ENCODE measurements at regions not wholly inside any gene's neighbourhood (a gene's known extent, or its start where the extent isn't known, plus 50 kb on each side); places are given as distances from the start of the nearest gene placed in this dataset.
"Not testable (repeated sequence)": the region's sequence is repeated elsewhere in the genome, so short reads cannot be mapped to it uniquely, and the experiment has no call there.

DNA sequence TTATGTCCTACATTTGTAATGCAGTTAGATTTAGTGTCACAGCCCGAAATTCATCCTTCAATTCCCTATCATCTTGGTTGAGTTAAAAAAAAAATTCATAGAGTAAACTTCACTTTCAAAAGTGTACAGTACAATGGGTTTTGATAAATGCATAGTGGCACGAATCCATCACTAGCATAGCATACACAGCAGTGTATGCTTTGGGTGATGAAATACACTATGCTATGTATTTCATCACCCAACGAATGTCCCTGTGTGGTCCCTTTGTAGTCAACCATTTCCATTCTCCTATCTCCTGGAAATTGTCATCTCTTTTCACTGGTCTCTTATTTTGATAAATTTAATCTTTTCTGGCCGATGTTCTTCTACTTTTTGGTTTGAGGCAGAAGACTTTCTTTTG is 129.4 kb upstream of the BASP1 start:
- no peak for DNase-seq

DNA sequence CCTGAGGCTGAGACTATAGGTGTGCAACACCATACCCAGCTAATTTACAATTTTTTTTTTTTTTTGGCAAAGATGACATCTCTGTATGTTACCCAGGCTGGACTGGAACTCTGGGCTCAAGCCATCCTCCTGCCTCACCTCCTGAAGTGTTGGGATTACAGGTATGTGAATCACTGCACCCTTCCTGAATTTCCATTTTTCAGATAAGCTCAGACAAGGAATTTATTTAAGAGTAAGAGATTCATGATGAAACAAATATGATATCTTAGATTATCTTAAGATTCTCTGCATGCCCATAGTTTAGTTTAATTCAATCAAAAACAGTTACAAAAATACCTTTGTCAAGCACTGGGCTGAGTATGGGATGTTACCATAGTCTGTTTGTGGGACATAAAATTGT is 128.4 kb upstream of the BASP1 start:
- DNase-seq, result no peak

DNA sequence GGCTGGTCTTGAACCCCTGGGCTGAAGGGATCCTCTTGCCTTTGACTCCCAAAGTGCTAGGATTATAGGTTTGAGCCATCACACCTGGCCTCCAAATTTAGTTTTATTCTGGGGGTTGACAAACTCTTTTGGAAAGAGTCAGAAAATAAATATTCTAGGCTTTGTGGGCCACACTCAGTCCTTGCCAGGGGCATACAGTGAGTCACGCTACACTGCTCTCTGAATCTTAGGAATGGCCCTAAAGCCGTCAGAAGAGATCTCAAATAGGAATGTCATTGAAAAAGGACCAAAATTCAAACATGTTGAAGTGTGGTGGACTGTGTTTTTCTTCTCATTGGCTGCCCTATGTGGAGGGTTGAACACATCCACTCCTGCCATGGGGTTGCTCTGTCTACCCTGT is 127.7 kb upstream of the BASP1 start:
- DNase-seq, result no peak

DNA sequence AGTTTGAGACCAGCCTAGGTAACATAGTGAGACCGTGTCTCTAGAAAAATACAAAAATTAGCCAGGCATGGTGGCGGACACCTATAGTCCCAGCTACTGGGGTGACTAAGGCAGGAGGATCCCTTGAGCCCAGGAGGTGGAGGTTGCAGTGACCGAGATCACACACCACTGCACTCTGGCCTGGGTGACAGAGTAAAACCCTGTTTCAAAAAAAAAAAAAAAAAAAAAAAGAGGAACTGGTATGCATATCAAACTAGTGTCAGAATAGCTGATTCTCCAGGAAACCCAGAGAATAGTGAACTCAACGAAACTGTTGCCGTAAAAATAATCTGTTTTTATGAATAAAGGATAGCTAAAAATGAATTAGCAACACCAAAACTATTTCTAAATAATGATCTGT is 126.6 kb upstream of the BASP1 start:
- no peak for DNase-seq

DNA sequence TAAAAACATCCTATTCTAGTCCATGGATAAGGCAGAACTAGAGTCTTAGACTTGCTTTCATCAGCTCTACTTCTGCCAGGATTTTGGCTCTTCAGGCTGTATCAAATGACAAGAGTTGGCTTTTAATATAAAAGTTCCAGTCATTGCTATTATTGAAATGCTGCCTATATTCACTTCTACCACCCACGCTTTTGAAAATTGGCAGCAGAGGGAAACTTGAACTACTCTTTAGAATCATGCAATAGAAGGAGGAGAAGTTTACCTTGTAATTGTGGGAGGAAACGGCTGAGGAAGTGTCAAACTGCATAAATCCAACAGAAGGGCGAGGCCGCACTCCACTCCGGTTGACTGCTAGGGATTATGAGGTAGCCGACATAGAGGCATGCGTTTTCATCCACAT is 122.6 kb upstream of the BASP1 start:
- DNase-seq, result no peak

DNA sequence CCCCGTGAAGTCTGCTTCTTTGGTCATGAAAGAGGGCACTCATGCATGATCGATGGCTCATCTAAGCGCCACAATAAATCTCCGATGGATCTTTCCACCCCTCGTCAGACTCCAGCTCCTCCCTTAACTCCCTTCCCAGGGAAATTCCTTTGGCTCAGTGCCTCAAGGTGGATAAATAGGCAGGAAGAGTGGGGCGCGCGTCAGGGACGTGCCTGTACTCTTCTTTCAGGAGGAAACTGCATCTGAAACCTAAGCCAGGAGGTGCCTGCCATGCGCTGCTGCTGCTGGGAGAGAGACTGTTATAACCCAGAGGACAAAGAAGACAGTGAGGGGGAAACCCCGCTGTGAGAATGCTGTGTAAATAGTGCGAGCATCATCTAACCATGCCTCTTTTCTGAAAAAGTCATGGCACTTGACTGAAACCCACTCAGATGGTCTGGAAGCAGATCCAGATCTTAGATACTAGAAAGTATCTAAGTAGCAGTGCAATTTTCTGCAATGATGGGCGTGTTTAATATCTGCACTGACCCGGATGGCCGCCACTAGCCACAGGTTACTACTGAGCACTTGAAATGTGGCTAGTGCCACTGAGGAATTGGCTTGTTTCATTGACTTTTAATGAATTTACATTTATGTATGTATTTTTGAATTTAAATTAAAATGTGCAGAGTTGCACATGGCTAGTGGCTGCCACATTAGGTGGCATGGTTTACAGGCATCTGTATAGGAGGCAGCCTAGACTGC is 120.3 kb upstream of the BASP1 start:
- no peak for DNase-seq

DNA sequence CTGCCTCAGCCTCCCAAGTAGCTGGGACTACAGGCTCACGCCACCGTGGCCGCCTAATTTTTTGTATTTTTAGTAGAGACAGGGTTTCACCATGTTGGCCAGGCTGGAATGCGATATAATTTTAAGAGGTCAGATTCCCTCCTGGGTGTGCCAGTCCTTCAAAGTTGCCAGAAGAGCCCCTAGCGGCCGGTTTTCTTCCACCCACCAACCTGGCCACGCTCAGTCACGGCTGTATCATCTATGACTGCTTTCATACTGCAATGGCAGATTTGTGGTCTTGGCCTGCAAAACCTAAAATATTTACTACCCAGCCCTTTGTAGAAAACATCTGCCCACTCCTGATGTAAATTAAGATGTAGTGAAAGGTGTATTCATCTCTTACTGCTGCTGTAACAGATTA is 117.5 kb upstream of the BASP1 start:
- no peak for DNase-seq

DNA sequence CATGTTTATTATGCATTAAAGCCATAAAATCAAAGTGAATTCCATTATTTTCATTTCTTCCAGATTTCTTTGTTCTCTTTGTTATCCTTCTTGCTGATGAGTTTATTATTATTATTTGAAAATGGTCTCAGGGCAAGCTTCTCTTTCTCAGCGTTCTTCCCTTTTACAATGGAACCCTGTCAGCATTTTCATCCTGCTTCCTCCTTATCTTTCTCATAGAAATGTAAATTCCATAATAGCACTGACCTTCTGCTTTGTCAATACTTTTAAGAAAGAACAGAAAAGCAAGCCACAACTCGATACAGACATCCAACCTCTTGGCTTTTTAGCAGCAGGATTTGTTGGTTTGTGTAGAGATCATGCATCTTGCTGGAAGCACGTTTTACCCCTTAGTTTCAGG is 114.0 kb upstream of the BASP1 start:
- DNase-seq, result no peak

DNA sequence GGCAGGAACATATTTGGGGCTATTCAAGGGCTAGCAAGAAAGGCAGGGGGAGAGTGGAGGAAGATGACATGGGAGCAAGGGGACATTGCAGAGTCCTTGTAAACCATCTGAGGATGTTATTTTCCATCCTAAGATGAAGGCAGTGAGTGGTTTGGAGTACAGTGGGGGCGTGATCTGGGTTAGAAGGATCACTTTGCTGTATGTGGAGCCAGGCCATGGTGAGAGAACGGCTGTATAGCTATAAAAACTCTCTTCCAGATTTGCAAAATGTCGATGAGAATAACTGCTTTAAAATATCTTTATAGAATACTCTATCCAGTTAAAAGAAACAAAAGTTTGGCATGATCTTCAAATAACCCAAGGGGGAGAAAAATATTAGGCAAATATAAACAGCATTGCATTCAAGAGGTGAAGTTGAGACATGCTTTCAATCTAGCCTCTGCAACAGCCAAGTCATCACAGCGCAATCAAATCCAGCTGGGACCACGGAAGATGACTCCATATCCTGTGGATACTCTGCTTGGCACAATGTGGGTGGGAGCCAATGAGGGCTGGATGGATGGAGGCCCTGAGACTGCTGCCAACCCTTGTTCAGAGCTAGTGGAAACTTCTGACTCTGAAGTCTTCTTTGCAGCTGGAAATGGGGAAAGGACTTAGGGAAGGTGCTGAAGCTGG is 111.5 kb upstream of the BASP1 start:
- no peak for DNase-seq

DNA sequence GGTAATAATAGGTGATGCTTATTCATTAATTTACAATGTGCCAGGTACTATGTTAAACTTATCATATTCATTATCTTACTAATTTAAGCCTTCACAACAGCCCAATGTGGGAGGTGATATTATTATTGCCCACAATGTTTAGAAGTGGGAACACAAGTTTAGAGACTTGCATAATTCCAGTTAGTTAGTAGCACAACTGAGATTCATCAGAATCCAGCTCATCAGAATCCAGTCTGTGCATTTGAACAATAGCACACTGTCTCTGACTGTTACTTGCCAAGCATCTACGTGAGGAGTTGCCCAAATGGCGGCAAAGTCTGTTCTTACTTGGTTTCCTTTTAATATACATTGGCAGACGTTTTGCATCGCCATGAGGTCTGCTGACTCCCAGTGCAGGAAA is 110.9 kb upstream of the BASP1 start:
- DNase-seq, result no peak

DNA sequence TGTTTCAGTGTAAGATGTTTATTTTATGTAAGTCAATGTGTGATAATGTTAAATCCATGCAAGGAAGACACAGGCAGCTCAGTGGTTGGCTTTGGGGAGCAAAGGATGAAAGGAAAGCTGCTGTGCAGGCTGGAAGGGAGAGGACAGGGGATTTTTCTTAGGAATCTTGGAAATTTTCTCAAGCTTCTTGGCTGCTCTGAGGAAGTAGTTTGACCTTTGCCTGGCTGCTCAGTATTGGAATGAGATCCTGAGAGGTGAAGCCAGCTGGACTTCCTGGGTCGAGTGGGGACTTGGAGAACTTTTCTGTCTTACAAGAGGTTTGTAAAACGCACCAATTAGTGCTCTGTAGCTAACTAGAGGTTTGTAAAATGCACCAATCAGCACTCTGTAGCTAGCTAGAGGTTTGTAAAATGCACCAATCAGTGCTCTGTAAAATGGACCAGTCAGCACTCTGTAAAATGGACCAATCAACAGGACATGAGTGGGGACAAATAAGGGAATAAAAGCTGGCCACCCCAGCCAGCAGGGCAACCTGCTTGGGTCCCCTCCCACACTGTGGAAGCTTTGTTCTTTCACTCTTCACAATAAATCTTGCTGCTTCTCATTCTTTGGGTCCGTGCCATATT is 105.2 kb upstream of the BASP1 start:
- not testable (repeated sequence) for DNase-seq

DNA sequence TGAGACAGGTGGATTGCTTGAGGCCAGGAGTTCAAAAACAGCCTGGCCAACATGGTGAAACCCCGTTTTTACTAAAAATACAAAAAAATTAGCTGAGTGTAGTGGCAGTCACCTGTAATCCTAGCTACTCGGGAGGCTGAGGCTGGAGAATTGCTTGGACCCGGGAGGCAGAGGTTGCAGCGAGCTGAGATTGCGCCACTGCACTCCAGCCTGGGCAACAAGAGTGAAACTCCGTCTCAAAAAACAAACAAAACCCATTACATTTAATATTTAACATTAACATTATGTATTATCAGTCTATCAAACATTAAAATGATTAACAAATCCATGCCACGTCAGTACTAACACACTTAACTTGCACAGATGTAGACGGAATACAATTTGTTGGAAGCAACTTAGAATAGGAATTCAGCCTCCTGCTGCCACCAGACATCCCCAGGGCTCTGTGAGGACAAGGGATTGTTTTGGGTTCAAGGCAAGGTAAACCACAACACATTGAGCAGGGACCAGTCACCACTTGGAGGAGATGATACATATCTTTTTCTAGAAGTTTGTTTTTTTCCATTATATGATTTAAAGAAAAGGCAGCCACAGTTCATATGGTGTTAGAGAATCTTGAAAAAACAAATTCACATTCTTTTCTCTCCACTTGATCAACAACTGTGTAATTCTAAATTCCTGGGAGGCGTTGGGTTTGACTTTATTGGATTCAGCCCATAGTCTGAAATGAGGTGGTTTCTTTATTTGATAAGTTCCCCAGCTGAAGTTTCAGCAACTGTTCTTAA is 104.1 kb upstream of the BASP1 start:
- DNase-seq, result no peak

DNA sequence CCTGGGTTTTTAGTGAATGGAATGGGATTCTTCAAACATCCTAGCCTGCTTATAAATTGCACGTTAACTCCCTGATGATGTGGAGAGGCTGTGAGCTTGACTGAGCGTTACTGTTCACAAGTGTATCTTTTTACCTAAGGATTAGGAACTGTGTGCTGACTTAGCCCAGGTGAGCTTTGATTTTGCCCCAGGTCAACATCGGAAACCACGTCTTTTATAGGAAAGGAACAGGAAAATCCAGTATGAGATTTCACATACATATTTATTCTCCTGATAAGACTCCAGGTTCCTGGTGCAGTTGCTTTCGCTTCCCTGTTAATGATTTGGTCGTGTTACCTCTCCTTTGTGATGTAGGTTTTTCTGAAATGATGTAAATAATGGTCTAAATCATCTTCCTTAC is 103.2 kb upstream of the BASP1 start:
- DNase-seq, result no peak

DNA sequence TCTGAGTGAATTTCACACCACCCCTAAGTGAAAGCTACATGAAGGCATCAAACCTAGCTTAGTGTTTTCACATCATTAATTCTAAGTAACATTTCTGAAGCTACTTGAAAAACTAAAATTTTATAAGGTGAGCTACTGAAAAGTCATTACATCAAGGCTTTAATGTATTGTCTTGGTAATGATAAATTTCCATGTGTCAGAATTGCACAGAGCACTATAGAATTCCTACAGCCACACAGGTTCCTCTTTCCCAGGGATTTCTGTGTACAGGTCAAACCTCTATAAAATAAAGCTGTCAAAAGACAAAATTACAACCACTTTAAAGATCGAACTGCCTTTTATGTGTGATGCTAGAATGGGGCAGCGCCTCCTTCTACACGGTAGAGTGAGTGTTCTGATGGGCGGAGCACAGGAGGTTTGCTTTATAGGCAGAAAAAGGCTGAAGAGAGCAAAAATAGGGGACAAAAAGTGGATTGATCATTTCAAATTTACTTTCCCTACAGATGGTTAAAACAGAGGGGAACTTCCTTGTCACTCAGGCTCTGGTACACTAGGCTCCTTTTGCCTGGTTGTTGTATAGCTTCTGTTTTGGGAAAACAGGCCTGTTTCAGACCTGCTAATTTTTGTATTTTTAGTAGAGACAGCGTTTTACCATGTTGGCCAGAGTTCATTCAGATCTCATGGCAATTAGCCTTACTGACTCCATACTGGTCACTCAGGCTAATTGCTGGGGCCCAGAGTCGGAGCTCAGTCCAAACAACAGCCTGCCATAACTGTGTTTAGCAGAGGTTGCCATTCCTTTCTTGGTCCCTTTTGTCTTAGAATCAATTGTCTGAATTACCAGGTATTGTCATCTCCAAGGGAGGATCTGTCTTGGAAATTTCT is 102.5 kb upstream of the BASP1 start:
- DNase-seq, result no peak

DNA sequence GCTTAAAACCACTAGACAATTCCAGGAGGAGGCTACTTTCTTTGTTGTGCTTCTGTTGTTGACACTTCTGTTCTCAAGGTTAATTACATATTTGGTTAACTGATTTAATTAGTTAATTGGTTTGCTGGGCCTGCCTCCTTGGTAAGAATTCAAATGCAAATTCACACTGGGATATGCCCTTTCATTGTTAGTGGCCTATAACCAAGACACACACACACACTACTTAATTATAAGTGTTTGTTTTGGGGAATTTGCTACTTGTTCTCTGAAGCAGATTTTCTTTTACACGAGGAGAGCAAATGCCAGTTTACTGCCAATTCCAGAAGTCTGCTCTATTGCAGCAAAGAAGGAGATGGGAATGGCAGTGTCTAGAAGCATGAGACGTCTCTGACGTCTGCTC is 101.6 kb upstream of the BASP1 start:
- no peak for DNase-seq

DNA sequence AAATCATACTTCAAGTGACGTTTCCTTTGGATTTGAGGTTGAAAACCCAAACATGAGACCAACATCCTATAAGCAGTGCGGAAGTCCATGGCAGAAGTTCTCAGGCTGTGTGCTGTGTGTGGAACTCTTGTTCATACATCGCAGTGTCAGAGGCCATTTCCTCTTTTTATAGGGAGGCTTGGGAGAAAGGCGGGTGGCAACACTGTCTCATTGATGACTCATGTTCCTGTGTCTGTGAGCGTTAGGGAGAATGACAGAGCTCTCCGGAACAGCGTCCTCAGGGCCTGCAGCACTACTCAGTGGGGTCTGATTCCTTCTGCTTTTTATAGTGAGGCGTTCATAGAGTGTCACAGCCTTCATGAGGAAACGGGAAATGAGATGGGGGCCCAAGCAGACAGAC is 98.8 kb upstream of the BASP1 start:
- peak; percentile 95 for DNase-seq

DNA sequence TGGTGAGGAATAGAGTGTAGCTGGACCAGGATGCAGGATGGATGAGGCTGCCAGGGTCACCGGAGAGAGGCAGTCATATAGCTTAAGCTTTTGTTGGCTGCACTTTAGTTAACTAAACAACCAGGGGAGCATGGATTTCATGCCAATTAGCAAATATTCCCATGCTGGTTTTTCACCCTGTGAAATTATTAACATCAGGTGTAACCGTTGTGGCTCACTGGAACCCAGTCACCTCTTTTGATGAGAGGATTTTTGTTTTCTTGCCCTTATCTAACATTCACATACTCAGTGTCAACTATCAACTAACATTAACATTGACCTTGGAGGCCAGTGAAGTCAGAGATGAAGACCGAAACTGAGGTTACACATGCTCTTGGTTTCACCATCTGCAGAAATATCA is 97.2 kb upstream of the BASP1 start:
- DNase-seq, result no peak

DNA sequence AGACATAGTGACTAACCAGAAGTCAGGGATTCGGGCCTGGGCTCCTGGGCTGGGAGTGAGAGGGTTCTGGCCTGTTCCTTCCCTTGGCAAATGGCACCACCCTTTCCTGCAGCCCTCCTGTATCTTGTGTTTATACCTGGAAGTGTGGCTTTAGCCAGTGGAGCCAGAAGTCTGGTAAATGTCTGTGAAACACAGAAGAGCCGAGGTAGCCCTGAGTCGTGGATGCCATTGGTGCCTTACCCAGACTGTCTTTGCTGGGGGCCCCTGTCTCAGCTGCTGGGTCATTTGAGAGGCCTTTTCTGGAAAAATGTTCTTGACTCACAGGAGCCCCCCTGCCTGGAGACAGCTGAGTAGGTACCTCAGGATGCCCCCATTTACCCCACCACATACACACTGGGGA is 95.7 kb upstream of the BASP1 start:
- no peak for DNase-seq

DNA sequence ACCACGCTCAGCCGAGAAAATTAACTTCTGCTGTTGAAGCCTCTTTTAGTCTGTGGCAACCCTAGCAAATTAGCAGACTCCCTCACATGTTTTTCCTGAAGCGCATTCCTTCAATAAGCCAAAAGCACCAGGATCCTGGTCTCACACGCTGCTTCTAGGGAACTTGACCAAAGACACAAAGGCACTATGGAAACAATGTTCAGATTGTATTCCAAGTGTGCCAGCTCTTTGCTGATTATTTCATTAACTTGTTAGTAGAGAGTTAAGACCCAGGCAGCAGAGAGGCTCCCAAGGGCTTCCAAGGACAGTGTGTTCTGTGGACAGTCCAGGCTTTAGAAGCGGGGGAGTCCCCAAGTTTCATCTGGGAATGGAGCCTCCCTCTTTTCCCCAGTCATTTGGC is 94.4 kb upstream of the BASP1 start:
- no peak for DNase-seq

DNA sequence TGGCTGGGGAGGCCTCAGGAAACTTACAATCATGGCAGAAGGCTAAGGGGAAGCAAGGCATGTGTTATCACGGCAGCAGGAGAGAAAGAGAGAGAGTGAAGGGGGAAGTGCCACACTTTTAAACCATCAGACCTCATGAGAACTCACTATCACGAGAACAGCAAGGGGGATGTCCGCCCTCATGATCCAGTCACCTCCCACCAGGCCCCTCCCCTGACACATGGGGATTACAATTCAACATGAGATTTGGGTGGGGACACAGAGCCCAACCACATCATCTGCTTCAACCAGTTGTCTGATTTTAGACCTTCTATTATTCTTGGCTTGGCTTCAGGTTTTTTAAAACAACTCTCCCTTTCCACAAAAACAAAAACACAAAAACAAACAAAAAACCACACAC is 93.7 kb upstream of the BASP1 start:
- not testable (repeated sequence) for DNase-seq

DNA sequence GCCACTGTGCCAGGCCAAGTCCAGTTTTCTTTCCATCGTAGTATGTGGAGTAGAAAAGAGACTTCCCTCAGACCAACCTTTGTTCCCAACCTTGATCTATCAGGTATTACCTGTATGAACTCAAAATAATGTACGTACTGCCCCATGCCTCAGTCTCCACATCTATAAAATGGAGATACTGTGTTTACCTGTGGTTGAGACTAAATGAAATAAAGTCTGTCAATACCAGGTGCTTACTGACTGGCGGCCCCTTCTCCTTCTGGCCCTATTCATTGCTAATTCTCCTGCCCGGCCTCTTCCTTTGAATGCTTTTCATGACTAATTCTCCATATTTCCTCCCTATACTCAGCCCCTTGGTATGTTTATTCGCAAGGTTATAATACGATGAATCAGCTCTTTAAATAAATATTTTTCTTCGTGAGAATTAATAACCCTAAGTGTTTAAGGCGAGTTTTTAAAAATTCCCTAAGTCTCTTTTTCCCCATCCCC is 89.6 kb upstream of the BASP1 start:
- DNase-seq, result no peak

DNA sequence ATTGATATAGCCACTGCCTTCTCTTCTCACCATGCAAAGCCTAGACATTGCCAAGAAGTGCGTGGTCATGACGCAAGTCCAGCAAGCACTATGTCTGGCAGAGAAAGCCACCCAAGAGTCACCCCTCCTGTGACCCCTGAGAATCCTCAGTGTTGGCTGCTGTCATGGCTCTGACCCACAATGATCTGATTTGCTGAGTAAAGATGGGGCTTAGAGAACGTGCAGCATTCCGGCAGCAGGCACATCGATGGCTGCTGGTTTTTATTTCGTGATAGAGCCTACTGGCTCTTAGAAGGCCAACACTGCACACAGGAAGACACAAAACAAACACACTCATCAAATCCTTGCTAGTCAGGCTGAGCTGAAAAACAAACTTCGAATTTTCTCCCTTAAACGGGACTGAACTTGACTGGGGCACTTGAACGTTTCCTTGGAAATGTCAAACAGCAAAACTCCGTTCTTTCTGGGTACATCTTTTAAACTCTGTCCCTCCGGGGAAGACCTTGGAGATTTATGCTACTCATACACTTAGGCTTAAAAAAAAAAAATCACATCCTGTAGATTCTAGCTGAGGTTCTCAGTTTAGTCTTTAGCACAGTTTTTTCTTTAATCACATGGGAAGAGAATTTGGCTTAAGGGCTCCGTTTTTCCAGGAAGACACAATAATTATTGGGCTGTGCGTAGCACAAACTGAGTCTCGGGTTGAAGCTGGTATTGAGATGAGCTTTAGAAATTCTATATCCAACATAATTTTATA is 88.2 kb upstream of the BASP1 start:
- DNase-seq, result no peak
